Aorta (tissue), 5 donors: ENCODE measurements at regions not wholly inside any gene's neighbourhood (a gene's known extent, or its start where the extent isn't known, plus 50 kb on each side); places are given as distances from the start of the nearest gene placed in this dataset.

Experiments used
- ATAC-seq: fragments of 200-7000 bp; cut with Tn5 transposase; one replicate; pipeline ENCODE4 v1.9.1; 2022; ENCODE audit warnings: moderate library complexity; ENCODE audit not compliant: low FRiP score
- DNase-seq, 2 donors: peaks; one replicate each; pipeline ENCODE4 v3.0.0-alpha.2; 2020
- H3K27ac ChIP-seq, 2 donors: one replicate each; pipeline ENCODE4 v1.5.1; 2013; ENCODE audit warnings: low read length in 2 of 2, mild to moderate bottlenecking in 2 of 2, moderate library complexity in 2 of 2, control low read depth in 1 of 2, inconsistent platforms in 1 of 2, low read depth in 1 of 2
- H3K27me3 ChIP-seq, 2 donors: one replicate each; pipeline ENCODE4 v1.6.1; 2013; ENCODE audit warnings: control low read depth in 1 of 2, low read length in 1 of 2, mild to moderate bottlenecking in 1 of 2, moderate library complexity in 1 of 2; ENCODE audit not compliant: insufficient read depth in 2 of 2, control insufficient read depth in 1 of 2
- H3K36me3 ChIP-seq, 2 donors: one replicate each; pipeline ENCODE4 v1.6.1; 2013; ENCODE audit warnings: control low read depth in 1 of 2, low read length in 1 of 2, mild to moderate bottlenecking in 1 of 2; ENCODE audit not compliant: insufficient read depth in 2 of 2, control insufficient read depth in 1 of 2
- H3K4me1 ChIP-seq, 2 donors: one replicate each; pipeline ENCODE4 v1.6.1; 2013; ENCODE audit warnings: low read length in 2 of 2, control low read depth in 1 of 2, mild to moderate bottlenecking in 1 of 2, moderate library complexity in 1 of 2; ENCODE audit not compliant: insufficient read depth in 2 of 2, control insufficient read depth in 1 of 2
- H3K4me3 ChIP-seq, 2 donors: one replicate each; pipeline ENCODE4 v1.5.1; 2013; ENCODE audit warnings: low read length in 2 of 2, control low read depth in 1 of 2, mild to moderate bottlenecking in 1 of 2
- H3K9me3 ChIP-seq: one replicate; pipeline ENCODE4 v1.6.1; 2013; ENCODE audit warnings: mild to moderate bottlenecking, low read length; ENCODE audit not compliant: control insufficient read depth
- WGBS, 2 donors: extraction: QIAGEN DNeasy Blood & Tissue Kit; methylation state at CpG; one replicate each; pipeline ENCODE4 v1.1.7; 2013; 5-methylcytosine and 5-hydroxymethylcytosine counted together
- intact Hi-C, 2 donors: fragments of 100-400 bp; cut with DNase I; formaldehyde crosslinking; loops; one replicate each; pipeline versions ENCODE4 v1.14.2 to v1.15.0; 2022
- donor health status: healthy with polysubstance abuse.
- donor health status: Bipolar disorder and iron deficiency.
- donor health status: DM: no; HTN: no; CAD: no.
- donor health status: DM: no; HTN: no; CAD: no.
- donor health status: DM: yes; HTN: yes; CAD: no.

- H3K27ac ChIP-seq: no peak overlapping the region
- WGBS, 2 donors: 11 to 13% methylated on average over 6 of the region's 6 CpGs
These were observed 475.7 kb downstream of the UQCRFS1 start for GRCh38 chr19:28737021-28737895.

GRCh38 chr19:28736528-28736927 lies 476.4 kb downstream of the UQCRFS1 start:
- Histone ChIP-seq H3K27ac (no peak overlapping the region), H3K4me1 (no peaks in the 10 kb centered on the region), H3K9me3 (no peaks in the 10 kb centered on the region), H3K36me3 (no peaks in the 10 kb centered on the region), H3K27me3 (no peaks in the 10 kb centered on the region), H3K4me3 (no peak overlapping the region)
- WGBS, 2 donors: 83 to 87% methylated on average over 5 of the region's 5 CpGs
- no peak for ATAC-seq
- DNase-seq: no peak
- intact Hi-C loops: loop anchor here in 1 of 2 donors (5.0 to 10.0 kb wide), 2 partner anchors 141 to 528 kb away; no protein-coding TSS in a partner anchor

More at GRCh38 chr19:28737021-28737895, 475.7 kb downstream of the UQCRFS1 start:
- ATAC-seq (peak; percentile 66), DNase-seq (no peak)
- intact Hi-C loops: loop anchor here in 1 of 2 donors (5.0 to 10.0 kb wide), 2 partner anchors 140 to 528 kb away; no protein-coding TSS in a partner anchor
- no peak overlapping the region for H3K4me3 ChIP-seq
- no peaks in the 10 kb centered on the region for H3K4me1 ChIP-seq
- H3K36me3 ChIP-seq: no peaks in the 10 kb centered on the region
- H3K9me3 ChIP-seq: no peaks in the 10 kb centered on the region
- H3K27me3 ChIP-seq: no peaks in the 10 kb centered on the region

GRCh38 chr19:28731577-28731976 lies 481.4 kb downstream of the UQCRFS1 start:
- no peaks in the 10 kb centered on the region for H3K9me3 ChIP-seq
- H3K4me3 ChIP-seq: no peak overlapping the region
- H3K4me1 ChIP-seq: no peaks in the 10 kb centered on the region
- no peak for DNase-seq
- intact Hi-C loops: loop anchor here in 1 of 2 donors (10.0 kb wide), 1 partner anchor 533 kb away; no protein-coding TSS in a partner anchor
- no peaks in the 10 kb centered on the region for H3K36me3 ChIP-seq
- H3K27ac ChIP-seq: no peak overlapping the region
- 51 to 84% methylated on average over 4 of the region's 4 CpGs for WGBS, 2 donors
- no peaks in the 10 kb centered on the region for H3K27me3 ChIP-seq
- ATAC-seq: no peak

- Histone ChIP-seq H3K4me3 (no peak overlapping the region), H3K27ac (no peak overlapping the region), H3K27me3 (no peaks in the 10 kb centered on the region), H3K4me1 (no peaks in the 10 kb centered on the region), H3K9me3 (no peaks in the 10 kb centered on the region), H3K36me3 (no peaks in the 10 kb centered on the region)
- 77 to 90% methylated on average over 3 of the region's 3 CpGs for WGBS, 2 donors
- intact Hi-C loops: loop anchor here in 1 of 2 donors (10.0 kb wide), 1 partner anchor 534 kb away; no protein-coding TSS in a partner anchor
- ATAC-seq: no peak
- DNase-seq: no peak
These were observed 482.0 kb downstream of the UQCRFS1 start for GRCh38 chr19:28730791-28731512.

- WGBS, 2 donors: 10 to 12% methylated on average over 40 to 49 of the region's 49 CpGs
- H3K27me3 ChIP-seq: no peaks in the 10 kb centered on the region
- peak in 1 of 2 donors; percentile 50 for DNase-seq
- intact Hi-C loops: no loop called here
- H3K4me1 ChIP-seq: no peaks in the 10 kb centered on the region
- no peak for ATAC-seq
- H3K9me3 ChIP-seq: no peaks in the 10 kb centered on the region
- H3K4me3 ChIP-seq: no peak overlapping the region
- no peak overlapping the region for H3K27ac ChIP-seq
- no peaks in the 10 kb centered on the region for H3K36me3 ChIP-seq
These were observed 485.3 kb downstream of the UQCRFS1 start for GRCh38 chr19:28727480-28728159.

- H3K27ac ChIP-seq: no peak overlapping the region
- intact Hi-C loops: no loop called here
- ATAC-seq (no peak), DNase-seq (no peak)
- no peaks in the 10 kb centered on the region for H3K36me3 ChIP-seq
- H3K4me3 ChIP-seq: no peak overlapping the region
- 16 to 29% methylated on average over 43 to 46 of the region's 46 CpGs for whole genome bisulfite sequencing, 2 donors
- H3K27me3 ChIP-seq: no peaks in the 10 kb centered on the region
- no peaks in the 10 kb centered on the region for H3K9me3 ChIP-seq
- no peaks in the 10 kb centered on the region for H3K4me1 ChIP-seq
These were observed 486.1 kb downstream of the UQCRFS1 start for GRCh38 chr19:28726533-28727479.

- ATAC-seq: no peak
- Histone ChIP-seq H3K36me3 (no peaks in the 10 kb centered on the region), H3K4me1 (no peaks in the 10 kb centered on the region), H3K4me3 (no peak overlapping the region), H3K27ac (no peak overlapping the region), H3K27me3 (no peaks in the 10 kb centered on the region), H3K9me3 (no peaks in the 10 kb centered on the region)
- intact Hi-C loops: no loop called here
- no peak for DNase-seq
- 82 to 89% methylated on average over 3 of the region's 3 CpGs for WGBS, 2 donors
These were observed 494.0 kb downstream of the UQCRFS1 start for GRCh38 chr19:28718909-28719308.

- no peak overlapping the region for H3K27ac ChIP-seq
- no peaks in the 10 kb centered on the region for H3K9me3 ChIP-seq
- 74 to 85% methylated on average over 3 of the region's 3 CpGs for WGBS, 2 donors
These were observed 497.8 kb downstream of the UQCRFS1 start for GRCh38 chr19:28715157-28715556.

More at GRCh38 chr19:28715157-28715556, 497.8 kb downstream of the UQCRFS1 start:
- ATAC-seq (no peak), DNase-seq (no peak)
- Histone ChIP-seq H3K4me1 (no peaks in the 10 kb centered on the region), H3K36me3 (no peaks in the 10 kb centered on the region), H3K4me3 (no peak overlapping the region), H3K27me3 (no peaks in the 10 kb centered on the region)
- intact Hi-C loops: no loop called here
